SK-N-SH treated with all-trans-retinoic acid at 6 μM for 48 hours (cell line): ENCODE measurements at regions not wholly inside any gene's neighbourhood (a gene's known extent, or its start where the extent isn't known, plus 50 kb on each side); places are given as distances from the start of the nearest gene placed in this dataset.

ENCODE experiments used
- ATAC-seq: fragments of 200-7000 bp; cut with Tn5 transposase; 3 replicates; pipeline ENCODE4 v1.9.1; 2020; ENCODE audit warnings: mild to moderate bottlenecking, moderate library complexity
- ARNTL ChIP-seq: fragments of 450-650 bp; formaldehyde crosslinking; IDR thresholded peaks from 2 replicates; pipeline ENCODE4 v1.5.0; 2020; ENCODE audit warnings: low read depth, mild to moderate bottlenecking, moderate library complexity, borderline replicate concordance
- BACH2 ChIP-seq: fragments of 250-450 bp; sonication (Bioruptor Pico); IDR thresholded peaks from 2 replicates; pipeline ENCODE4 v1.9.0; 2021; ENCODE audit warnings: mild to moderate bottlenecking, borderline replicate concordance
- CREB5 ChIP-seq: fragments of 250-450 bp; sonication (Bioruptor Pico); IDR thresholded peaks from 2 replicates; pipeline ENCODE4 v1.5.1; 2020; ENCODE audit warnings: low read depth, mild to moderate bottlenecking, moderate library complexity
- CSDC2 ChIP-seq: fragments of 250-450 bp; sonication (Bioruptor Pico); IDR thresholded peaks from 2 replicates; pipeline ENCODE4 v1.5.0; 2020; ENCODE audit warnings: mild to moderate bottlenecking, moderate library complexity
- ESRRG ChIP-seq: fragments of 250-450 bp; sonication (Bioruptor Pico); IDR thresholded peaks from 2 replicates; pipeline ENCODE4 v1.6.1; 2021; ENCODE audit warnings: mild to moderate bottlenecking
- GLIS3 ChIP-seq: fragments of 250-450 bp; sonication (Bioruptor Pico); IDR thresholded peaks from 2 replicates; pipeline ENCODE4 v1.5.0; 2020; ENCODE audit warnings: mild to moderate bottlenecking, moderate library complexity
- ISL1 ChIP-seq: fragments of 250-450 bp; sonication (Bioruptor Pico); IDR thresholded peaks from 2 replicates; pipeline ENCODE4 v2.1.2; 2022; ENCODE audit warnings: mild to moderate bottlenecking, moderate library complexity
- OSR1 ChIP-seq: fragments of 250-450 bp; sonication (Bioruptor Pico); IDR thresholded peaks from 2 replicates; pipeline ENCODE4 v1.8.0; 2022; ENCODE audit warnings: moderate library complexity, mild to moderate bottlenecking, inconsistent platforms
- PPARA ChIP-seq: fragments of 250-450 bp; sonication (Bioruptor Pico); IDR thresholded peaks from 2 replicates; pipeline ENCODE4 v1.5.0; 2020; ENCODE audit warnings: mild to moderate bottlenecking, borderline replicate concordance
- RARB ChIP-seq: fragments of 250-450 bp; sonication (Bioruptor Pico); IDR thresholded peaks from 2 replicates; pipeline ENCODE4 v1.8.0; 2021; ENCODE audit warnings: mild to moderate bottlenecking, moderate library complexity
- SNAI2 ChIP-seq: fragments of 250-450 bp; sonication (Bioruptor Pico); IDR thresholded peaks from 2 replicates; pipeline ENCODE4 v1.5.0; 2020; ENCODE audit warnings: mild to moderate bottlenecking, moderate library complexity
- TCF4 ChIP-seq: fragments of 250-450 bp; sonication (Bioruptor Pico); IDR thresholded peaks from 2 replicates; pipeline ENCODE4 v1.8.0; 2021; ENCODE audit warnings: mild to moderate bottlenecking, moderate library complexity, borderline replicate concordance
- TOX ChIP-seq: fragments of 250-450 bp; sonication (Bioruptor Pico); IDR thresholded peaks from 2 replicates; pipeline ENCODE4 v1.8.0; 2021; ENCODE audit warnings: mild to moderate bottlenecking, moderate library complexity, borderline replicate concordance
- TSHZ2 ChIP-seq: fragments of 250-450 bp; sonication (Bioruptor Pico); IDR thresholded peaks from 2 replicates; pipeline ENCODE4 v1.5.0; 2020; ENCODE audit warnings: mild to moderate bottlenecking, moderate library complexity
- ZC3H10 ChIP-seq: fragments of 250-450 bp; sonication (Bioruptor Pico); IDR thresholded peaks from 2 replicates; pipeline ENCODE4 v1.5.1; 2021; ENCODE audit warnings: mild to moderate bottlenecking, moderate library complexity
- ZFP3 ChIP-seq: fragments of 250-450 bp; sonication (Bioruptor Pico); IDR thresholded peaks from 2 replicates; pipeline ENCODE4 v1.5.0; 2020; ENCODE audit warnings: mild to moderate bottlenecking, moderate library complexity
- ZNF565 ChIP-seq: fragments of 450-650 bp; formaldehyde crosslinking; conservative IDR thresholded peaks from 2 replicates; pipeline ENCODE4 v1.5.0; 2020; ENCODE audit warnings: low read depth, mild to moderate bottlenecking, moderate library complexity
- ZNF70 ChIP-seq: fragments of 450-650 bp; formaldehyde crosslinking; IDR thresholded peaks from 2 replicates; pipeline ENCODE4 v1.5.0; 2020; ENCODE audit warnings: mild to moderate bottlenecking, moderate library complexity
- ZNF8 ChIP-seq: fragments of 450-650 bp; formaldehyde crosslinking; IDR thresholded peaks from 2 replicates; pipeline ENCODE4 v1.5.0; 2020; ENCODE audit warnings: mild to moderate bottlenecking, moderate library complexity
- TF ChIP-seq, protein P1 (sequence below): fragments of 250-450 bp; sonication (Bioruptor Pico); IDR thresholded peaks from 2 replicates; pipeline ENCODE4 v1.8.0; 2020; ENCODE audit warnings: mild to moderate bottlenecking, moderate library complexity, borderline replicate concordance
- TF ChIP-seq, protein P2 (sequence below): fragments of 250-450 bp; sonication (Bioruptor Pico); IDR thresholded peaks from 2 replicates; pipeline ENCODE4 v1.8.0; 2021; ENCODE audit warnings: low read depth, mild to moderate bottlenecking, moderate library complexity, borderline replicate concordance
- TF ChIP-seq, protein P3 (sequence below): fragments of 250-450 bp; sonication (Bioruptor Pico); IDR thresholded peaks from 2 replicates; pipeline ENCODE4 v1.5.1; 2021; ENCODE audit warnings: mild to moderate bottlenecking, moderate library complexity

GRCh38 chr11:104541701-104542100 is 356.6 kb downstream of the CASP12 start:
- ATAC-seq = no peak
- no peak for TF ChIP-seq ZNF8
- TF ChIP-seq GLIS3 (CRISPR knock-in tag) = no peak
- no peak for TF ChIP-seq ARNTL (CRISPR knock-in tag)
- no peak for TF ChIP-seq TOX
- TF ChIP-seq SNAI2 = no peak
- no peak for TF ChIP-seq CREB5 (CRISPR knock-in tag)
- no peak for TF ChIP-seq ZNF565 (CRISPR knock-in tag)
- no peak for TF ChIP-seq PPARA
- TF ChIP-seq ISL1 (CRISPR knock-in tag) = no peak
- no peak for TF ChIP-seq OSR1
- no peak for TF ChIP-seq RARB (CRISPR knock-in tag)
- TF ChIP-seq, protein P1, sequence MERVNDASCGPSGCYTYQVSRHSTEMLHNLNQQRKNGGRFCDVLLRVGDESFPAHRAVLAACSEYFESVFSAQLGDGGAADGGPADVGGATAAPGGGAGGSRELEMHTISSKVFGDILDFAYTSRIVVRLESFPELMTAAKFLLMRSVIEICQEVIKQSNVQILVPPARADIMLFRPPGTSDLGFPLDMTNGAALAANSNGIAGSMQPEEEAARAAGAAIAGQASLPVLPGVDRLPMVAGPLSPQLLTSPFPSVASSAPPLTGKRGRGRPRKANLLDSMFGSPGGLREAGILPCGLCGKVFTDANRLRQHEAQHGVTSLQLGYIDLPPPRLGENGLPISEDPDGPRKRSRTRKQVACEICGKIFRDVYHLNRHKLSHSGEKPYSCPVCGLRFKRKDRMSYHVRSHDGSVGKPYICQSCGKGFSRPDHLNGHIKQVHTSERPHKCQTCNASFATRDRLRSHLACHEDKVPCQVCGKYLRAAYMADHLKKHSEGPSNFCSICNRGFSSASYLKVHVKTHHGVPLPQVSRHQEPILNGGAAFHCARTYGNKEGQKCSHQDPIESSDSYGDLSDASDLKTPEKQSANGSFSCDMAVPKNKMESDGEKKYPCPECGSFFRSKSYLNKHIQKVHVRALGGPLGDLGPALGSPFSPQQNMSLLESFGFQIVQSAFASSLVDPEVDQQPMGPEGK (CRISPR knock-in tag) = no peak
- TF ChIP-seq ZNF70 = no peak
- no peak for TF ChIP-seq ESRRG (CRISPR knock-in tag)
- TF ChIP-seq TCF4 (CRISPR knock-in tag) = no peak

DNA sequence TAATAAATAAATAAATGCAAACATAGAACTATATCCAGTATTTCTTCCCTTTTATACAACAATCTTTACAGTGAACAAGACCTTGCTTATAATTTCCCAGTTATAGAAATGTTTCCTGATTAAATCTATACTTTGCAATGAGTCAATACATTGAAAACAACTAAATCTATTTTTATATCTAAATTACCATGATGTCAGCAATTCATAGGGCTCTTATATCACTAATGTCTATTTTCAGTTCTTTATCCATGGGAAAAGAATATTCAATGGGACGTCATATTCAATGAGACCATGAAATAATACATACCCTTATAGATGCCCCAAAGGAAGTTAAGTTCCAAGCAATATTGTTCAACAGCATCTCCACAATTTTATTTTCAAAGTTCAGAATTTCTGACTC is 359.9 kb downstream of the CASP12 start:
- TF ChIP-seq ZFP3 (no peak), OSR1 (no peak), ZC3H10 (CRISPR knock-in tag) (no peak), TSHZ2 (CRISPR knock-in tag) (no peak), GLIS3 (CRISPR knock-in tag) (no peak), ESRRG (CRISPR knock-in tag) (no peak), ZNF565 (CRISPR knock-in tag) (no peak)
- TF ChIP-seq, protein P2, sequence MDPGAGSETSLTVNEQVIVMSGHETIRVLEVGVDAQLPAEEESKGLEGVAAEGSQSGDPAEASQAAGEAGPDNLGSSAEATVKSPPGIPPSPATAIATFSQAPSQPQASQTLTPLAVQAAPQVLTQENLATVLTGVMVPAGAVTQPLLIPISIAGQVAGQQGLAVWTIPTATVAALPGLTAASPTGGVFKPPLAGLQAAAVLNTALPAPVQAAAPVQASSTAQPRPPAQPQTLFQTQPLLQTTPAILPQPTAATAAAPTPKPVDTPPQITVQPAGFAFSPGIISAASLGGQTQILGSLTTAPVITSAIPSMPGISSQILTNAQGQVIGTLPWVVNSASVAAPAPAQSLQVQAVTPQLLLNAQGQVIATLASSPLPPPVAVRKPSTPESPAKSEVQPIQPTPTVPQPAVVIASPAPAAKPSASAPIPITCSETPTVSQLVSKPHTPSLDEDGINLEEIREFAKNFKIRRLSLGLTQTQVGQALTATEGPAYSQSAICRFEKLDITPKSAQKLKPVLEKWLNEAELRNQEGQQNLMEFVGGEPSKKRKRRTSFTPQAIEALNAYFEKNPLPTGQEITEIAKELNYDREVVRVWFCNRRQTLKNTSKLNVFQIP = no peak
- TF ChIP-seq, protein P3, sequence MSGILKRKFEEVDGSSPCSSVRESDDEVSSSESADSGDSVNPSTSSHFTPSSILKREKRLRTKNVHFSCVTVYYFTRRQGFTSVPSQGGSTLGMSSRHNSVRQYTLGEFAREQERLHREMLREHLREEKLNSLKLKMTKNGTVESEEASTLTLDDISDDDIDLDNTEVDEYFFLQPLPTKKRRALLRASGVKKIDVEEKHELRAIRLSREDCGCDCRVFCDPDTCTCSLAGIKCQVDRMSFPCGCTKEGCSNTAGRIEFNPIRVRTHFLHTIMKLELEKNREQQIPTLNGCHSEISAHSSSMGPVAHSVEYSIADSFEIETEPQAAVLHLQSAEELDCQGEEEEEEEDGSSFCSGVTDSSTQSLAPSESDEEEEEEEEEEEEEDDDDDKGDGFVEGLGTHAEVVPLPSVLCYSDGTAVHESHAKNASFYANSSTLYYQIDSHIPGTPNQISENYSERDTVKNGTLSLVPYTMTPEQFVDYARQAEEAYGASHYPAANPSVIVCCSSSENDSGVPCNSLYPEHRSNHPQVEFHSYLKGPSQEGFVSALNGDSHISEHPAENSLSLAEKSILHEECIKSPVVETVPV (CRISPR knock-in tag) = no peak
- TF ChIP-seq, all 23 proteins: peak for 0
- ATAC-seq = no peak

- TF ChIP-seq, protein P2 = no peak
- TF ChIP-seq BACH2 (CRISPR knock-in tag) (no peak), ISL1 (CRISPR knock-in tag) (0 out of 2 replicates have a peak, but pooled peaks have one; percentile 30), SNAI2 (no peak), CSDC2 (CRISPR knock-in tag) (no peak)
- no peak for ATAC-seq
Measured at GRCh38 chr11:104534278-104534677, 364.0 kb downstream of the CASP12 start.
